KBM-7 (cell line): ENCODE measurements at regions not wholly inside any gene's neighbourhood (a gene's known extent, or its start where the extent isn't known, plus 50 kb on each side); places are given as distances from the start of the nearest gene placed in this dataset.
"Not testable (repeated sequence)": the region's sequence is repeated elsewhere in the genome, so short reads cannot be mapped to it uniquely, and the experiment has no call there.

Experiments
- DNase-seq: peaks from one replicate; pipeline ENCODE4 v3.0.0-alpha.2; 2015
- in situ Hi-C: fragments of 300-500 bp; cut with MboI; formaldehyde crosslinking; loops from 2 replicates; pipeline ENCODE4 v1.14.3; 2020; ENCODE audit warnings: low sequenced_read_pairs, low pct_unique_long_range_greater_than_20kb, mixed read lengths

GRCh38 chr16:64304951-64305350 lies 816.9 kb downstream of the CDH11 start:
- DNase-seq, result no peak
- in situ Hi-C loops, result no loop called here

DNA sequence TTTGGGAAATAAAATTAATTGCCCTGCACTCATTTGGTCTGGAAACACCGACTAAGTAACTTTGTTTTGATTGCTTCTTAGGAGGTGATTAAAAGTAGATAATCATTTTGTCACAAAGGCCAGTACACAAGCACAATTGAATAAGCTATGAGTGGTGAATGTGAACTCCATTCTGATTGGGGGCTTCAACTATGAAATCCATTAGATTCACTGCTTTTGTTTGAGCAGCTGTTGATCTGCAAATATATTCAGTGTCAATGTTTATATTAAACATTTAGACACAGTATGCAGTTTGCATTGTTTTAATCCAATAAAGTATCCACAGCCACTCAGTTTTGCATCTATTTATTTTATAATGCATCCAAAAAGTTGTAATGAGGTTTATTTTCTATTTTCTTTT lies 817.5 kb downstream of the CDH11 start:
- in situ Hi-C loops, result no loop called here
- no peak for DNase-seq

DNA sequence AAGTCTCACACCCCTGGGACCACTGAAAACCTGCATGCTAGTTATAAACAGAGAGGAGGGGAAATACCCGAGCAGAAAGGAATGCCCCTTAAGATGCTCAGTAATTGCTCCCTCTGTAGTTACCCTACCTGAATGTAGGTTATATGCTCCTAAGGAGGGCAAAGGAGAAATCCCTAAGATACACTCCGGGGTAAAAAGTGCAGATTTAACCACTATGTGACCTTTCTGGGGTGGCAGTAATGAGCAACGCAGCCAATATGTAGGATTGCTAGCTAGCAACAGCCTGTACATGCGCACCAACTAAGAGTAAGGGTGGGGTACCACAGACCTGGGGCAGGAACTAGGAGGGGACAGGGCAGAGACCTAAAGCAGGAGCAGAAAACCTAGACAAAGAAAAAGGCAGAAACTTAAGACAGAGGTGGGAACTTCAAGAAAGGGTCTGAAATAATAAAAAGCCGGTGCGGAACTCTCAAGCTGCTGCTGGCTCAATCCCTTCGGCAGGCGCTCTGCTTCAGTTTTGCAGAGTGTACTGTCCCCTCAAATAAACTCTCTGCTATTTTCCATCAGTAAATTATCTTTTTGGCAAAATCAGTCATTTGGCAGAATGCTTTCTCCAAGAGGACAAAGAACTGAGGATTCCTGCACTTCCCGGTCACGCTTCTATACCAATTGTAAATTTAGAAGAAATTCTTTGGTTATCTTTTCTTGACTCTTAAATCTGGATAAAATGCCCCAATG lies 823.8 kb downstream of the CDH11 start:
- no peak for DNase-seq
- in situ Hi-C loops, result no loop called here

DNA sequence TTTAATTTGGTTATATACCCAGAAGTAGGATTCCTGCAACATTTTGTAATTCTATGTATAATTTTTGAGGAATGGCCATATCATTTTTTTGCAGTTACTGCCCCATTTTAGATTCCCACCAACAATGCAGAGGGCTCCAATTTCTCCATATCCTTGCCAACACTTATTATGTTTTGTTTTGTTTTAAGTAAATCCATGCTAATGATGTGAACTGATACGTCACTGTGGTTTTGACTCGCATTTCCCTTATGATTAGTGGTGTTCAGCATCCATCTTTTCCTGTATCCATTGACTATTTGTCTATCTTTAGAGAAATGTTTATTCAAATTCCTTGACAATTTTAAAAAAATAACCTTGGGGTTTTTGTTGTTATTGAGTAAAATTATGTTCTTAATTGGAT lies 826.4 kb downstream of the CDH11 start:
- in situ Hi-C loops, result no loop called here
- no peak for DNase-seq

- no peak for DNase-seq
- in situ Hi-C loops, result no loop called here
Measured at GRCh38 chr16:64292953-64293352, 828.9 kb downstream of the CDH11 start.

- no peak for DNase-seq
- in situ Hi-C loops, result no loop called here
Measured at GRCh38 chr16:64292161-64292560, 829.7 kb downstream of the CDH11 start.

DNA sequence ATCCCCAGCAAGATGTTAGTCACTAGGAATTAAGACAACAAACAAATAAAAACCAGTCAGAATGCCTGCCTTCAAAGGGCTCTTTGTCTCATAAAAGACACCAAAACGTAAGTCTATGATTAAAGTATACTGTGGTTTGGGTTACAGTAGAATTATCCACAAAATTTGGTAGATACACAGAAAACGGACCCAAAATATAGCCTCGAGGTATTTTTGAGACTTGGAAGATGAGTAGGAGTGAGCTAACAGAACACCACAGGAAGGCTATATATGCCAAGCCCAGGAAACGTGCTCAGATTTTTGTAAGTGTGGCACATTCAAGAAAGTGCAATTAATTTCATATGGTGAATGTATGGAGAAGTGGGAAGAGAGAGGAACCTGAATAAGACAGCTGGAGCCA lies 831.4 kb downstream of the CDH11 start:
- no peak for DNase-seq
- in situ Hi-C loops, result no loop called here

GRCh38 chr16:64287655-64288528 lies 834.0 kb downstream of the CDH11 start:
- in situ Hi-C loops, result no loop called here
- no peak for DNase-seq

- in situ Hi-C loops, result no loop called here
- DNase-seq, result no peak
Measured at GRCh38 chr16:64282181-64282580, 839.7 kb downstream of the CDH11 start.

GRCh38 chr16:64280317-64280716 lies 841.5 kb downstream of the CDH11 start:
- no peak for DNase-seq
- in situ Hi-C loops, result no loop called here

GRCh38 chr16:64278196-64278595 lies 843.7 kb downstream of the CDH11 start:
- DNase-seq, result no peak
- in situ Hi-C loops, result no loop called here

DNA sequence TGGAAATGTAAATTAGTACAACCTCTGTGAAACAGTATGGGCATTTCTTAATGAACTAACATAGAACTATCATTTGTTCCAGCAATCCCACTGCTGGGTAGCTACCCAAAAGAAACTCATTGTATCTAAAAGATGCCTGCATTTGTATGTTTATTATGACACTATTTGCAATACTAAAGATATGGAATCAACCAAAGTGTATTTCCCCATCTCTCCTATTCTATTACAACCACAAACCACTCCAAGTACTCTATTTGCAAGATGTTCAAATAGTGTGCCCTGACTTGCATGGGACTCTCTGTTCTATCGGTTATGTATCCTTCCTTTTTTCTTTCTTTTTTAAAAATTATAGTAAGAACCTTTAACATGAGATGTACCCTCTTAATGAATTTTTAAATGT lies 845.2 kb downstream of the CDH11 start:
- DNase-seq, result no peak
- in situ Hi-C loops, result no loop called here

DNA sequence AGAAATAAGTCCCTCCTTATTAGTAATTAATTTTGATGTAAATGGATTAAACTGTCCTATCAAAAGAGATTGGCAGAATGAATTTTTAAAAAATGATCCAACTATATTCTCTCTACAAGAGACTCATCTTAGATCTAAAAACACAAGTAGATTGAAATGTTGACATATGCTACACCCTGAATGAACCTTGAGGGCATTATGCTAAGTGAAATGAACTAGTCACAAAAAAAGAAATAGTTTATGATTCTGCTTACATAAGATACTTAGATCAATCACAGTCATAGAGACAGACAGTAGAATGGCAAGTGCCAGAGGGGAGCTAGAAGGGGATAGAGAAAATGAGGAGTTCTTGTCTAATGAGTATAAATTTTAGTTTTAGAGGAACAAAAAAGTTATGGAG lies 849.8 kb downstream of the CDH11 start:
- DNase-seq, result no peak
- in situ Hi-C loops, result no loop called here

DNA sequence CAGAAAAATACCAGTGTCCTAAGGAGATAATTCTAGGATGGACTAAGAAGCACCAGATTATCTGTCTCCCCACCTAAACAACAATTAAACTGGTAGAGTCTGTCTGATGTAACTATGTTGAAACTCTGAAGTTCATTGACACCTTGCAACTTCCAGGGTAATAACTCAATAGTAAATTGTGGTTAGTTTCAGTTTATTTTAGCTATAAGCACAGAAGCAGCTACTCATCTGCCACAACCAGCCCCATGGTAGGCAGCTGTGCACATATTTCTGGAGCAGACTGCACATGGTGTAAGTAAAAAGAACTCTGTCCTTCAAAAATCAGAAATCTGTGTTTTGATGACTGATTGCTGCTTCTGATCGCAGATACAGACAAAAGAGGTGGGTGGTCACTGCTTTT lies 852.1 kb downstream of the CDH11 start:
- in situ Hi-C loops, result no loop called here
- no peak for DNase-seq

DNA sequence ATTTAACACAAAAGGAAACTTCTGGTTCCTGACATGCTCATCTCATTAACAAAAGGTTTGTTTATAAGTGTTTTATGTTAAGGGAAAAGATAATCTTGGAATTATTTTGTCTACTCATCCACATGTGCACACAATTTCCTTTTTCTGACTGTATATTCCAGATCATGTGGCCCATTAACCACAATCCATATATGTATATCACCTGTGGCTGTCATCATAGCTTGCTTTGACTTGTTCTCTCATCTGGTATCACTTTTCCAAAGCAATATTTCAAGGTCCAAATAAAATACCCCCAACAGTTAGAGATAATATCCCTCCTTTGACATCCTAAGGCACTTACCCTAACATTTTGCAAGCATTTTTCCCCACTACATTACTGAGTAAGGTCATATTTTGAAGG lies 856.1 kb downstream of the CDH11 start:
- no peak for DNase-seq
- in situ Hi-C loops, result no loop called here

DNA sequence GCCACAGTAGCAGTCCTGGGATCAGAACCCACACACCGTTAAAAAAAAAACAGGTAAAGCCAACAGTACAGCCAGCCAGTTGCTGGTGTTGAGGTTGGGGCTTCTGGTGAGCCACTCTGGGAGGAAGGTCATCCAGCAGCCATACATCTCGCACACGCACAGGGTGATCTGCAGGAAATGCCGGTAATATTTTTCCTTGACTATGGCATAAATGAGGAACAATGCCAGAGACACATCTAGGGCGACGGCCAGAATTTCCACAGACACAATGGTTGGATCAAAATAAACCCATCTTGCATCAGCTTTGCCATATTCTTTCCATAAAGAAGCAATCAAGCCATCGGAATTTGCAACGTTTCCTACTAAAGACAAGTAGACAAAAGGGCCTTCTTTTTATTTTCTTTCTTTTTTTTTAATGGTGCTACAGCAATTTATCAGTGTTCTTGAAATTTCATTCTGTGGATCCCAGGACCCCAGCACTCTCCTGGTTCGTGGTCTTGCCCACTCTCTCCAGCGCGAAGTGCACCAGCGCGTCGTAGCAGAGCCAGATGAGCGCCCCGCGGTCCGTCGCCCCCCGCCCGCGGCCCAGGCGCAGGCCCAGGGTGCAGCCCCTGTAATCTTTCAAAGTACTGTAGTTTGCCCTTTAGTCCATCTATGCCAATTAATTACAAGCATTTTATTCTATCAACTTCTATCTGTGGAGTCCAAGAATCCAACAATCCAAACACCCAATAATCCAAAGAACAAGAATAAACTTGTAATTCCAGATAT lies 861.0 kb downstream of the CDH11 start:
- in situ Hi-C loops, DNase-seq: not testable (repeated sequence)

- DNase-seq, result no peak
- in situ Hi-C loops, result no loop called here
Measured at GRCh38 chr16:64254443-64255367, 867.2 kb downstream of the CDH11 start.

- DNase-seq, result no peak
- in situ Hi-C loops, result no loop called here
Measured at GRCh38 chr16:64253525-64253924, 868.3 kb downstream of the CDH11 start.

DNA sequence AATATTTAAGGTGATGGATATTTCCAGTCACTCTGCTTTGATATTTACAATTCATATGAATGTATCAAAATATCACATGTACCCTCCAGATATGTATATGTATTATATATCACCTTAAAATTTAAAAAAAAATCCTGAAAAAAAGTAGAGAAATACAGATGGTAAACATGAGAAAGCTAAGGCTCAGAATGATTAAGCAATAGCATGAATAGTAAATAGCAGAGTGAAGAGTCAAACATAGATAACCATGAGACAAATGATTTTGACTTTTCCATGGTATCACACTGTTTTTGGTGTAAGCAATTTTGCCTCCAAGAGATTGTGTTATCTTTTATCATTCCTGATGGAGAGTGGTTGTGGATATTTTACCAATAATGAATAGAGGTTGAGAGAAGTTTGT lies 868.8 kb downstream of the CDH11 start:
- in situ Hi-C loops, result no loop called here
- no peak for DNase-seq
